ENCODE measurements at regions not wholly inside any gene's neighbourhood (a gene's known extent, or its start where the extent isn't known, plus 50 kb on each side); places are given as distances from the start of the nearest gene placed in this dataset.
"Not testable (repeated sequence)": the region's sequence is repeated elsewhere in the genome, so short reads cannot be mapped to it uniquely, and the experiment has no call there.

- no peak for DNase-seq
Observed at GRCh38 chr10:78443900-78444571, 410.4 kb downstream of the RPS24 start.

- not testable (repeated sequence) for DNase-seq
Observed at GRCh38 chr10:78444741-78445140, 411.1 kb downstream of the RPS24 start.

DNA sequence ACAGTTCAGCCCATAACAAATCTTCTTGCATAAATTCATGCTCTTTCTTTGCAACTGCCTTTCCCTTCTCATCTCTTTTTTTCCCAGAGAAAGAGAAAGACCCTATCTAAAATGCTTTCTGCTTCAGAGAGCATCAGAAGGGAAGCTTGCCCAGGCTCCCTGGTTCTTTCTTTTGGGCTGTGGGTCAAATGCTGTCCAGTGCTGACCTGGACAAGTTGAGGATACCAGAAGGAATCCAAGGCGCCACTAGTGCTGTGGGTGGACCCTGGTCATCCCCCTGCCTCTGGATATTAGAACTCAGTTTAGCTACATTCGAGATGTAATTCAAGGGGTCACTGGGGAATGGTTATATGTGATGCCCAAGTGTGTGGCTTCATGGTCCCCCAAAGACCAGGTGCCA is 411.6 kb downstream of the RPS24 start:
- DNase-seq, result no peak

GRCh38 chr10:78448470-78448869 is 414.8 kb downstream of the RPS24 start:
- no peak for DNase-seq

DNA sequence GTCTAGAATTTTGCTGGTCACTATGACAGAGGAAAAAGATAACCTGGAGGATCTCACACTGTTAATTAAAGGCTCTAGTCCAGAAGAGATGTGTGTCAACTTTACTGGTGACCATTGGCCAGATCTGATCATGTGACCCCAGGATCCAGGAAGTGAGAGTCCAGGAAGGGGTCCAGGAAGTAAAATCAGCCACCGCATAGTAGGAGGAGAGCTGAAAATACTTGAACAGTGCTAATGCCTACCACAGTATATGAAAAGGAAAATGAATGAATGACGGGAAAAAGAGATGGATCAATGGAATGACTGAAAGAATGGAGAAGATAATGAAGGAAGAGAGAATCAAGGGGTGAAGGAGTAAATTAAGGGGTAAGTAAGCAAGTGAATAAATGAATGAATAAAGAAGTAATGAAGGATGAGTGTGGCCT is 415.3 kb downstream of the RPS24 start:
- DNase-seq, result no peak

GRCh38 chr10:78449554-78449953 is 415.9 kb downstream of the RPS24 start:
- no peak for DNase-seq

DNA sequence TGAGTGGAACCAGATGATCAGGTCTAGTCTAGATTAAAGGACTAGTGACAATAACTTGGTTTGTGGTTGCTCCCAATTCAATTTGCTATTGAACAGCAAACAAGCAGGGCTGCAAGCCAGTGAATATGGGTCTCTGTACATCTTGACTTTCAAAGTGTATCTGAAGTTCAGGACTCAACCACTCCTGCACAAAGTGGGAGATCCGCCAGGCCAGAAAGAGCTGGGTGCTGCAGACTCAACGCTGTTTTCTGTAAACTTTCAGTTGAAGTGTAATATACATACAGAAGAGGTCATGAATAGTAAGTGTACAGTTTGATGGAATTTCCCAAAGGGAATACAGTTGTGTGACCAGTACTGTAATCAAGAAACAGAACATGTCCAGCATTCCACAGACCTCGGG is 416.6 kb downstream of the RPS24 start:
- DNase-seq, result no peak

- no peak for DNase-seq
Observed at GRCh38 chr10:78450807-78451485, 417.3 kb downstream of the RPS24 start.

GRCh38 chr10:78451592-78451991 is 417.9 kb downstream of the RPS24 start:
- DNase-seq, result no peak

DNA sequence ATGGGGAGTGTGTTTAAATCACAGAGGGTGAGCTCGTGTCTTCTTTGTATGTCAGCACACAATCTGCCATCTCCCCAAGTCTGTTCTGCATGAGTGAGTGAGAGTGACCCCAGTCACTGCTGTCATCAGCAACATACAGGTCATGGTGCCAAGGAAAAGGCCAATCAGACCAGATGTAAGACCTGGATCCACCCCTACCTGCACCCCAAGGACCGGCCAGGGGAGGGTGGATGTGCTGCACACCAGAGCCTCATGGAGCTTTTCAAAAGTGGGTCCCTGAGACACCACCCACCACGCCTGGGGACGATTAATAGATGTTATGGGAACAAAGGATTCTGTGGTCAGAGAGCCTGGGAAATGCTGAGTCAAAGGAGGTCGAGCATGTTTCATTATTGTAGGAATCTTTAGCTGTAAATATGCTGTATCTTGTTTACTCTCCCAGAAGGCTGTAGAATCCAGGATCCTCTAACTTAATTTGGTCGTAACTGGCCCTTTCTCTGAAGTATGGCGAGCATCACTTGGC is 420.5 kb downstream of the RPS24 start:
- DNase-seq, result no peak

DNA sequence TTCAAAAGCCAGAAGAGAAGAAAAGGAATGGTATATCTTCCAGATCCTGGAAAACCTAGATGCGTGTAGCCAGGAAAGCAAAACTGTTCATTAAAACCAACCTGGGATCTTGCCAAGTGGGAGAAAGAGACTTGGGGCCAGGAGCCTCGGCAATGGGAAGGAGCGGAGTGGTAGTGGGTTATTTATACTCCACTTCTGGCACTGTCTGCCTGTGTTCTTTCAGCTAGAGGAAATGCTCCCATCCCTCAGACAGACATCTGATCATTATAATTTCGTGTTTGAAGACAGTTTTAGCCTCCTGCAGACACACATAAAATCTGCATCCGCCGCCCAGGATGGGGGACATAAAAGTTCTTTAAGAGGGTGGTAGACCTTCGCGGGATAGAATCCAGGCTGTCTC is 421.6 kb downstream of the RPS24 start:
- DNase-seq, result no peak

DNA sequence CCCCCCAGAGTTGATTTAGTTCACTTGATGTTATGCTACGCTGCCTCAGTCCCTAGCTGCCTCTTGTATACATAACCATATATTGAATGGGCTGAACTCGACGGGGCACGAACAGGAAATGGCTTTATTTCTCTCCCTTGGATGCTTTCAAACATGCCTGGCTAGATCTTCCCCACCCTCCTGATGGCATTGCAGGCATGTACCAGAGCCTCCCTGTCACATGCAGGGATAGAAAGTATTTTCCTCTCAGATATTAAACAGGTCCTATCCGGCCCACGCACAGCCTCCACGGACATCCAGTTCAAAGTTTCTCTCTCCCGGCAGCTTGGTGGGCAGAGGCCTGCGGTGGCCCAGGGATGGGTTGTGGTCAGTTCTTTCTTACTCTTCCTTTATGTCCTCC is 422.1 kb downstream of the RPS24 start:
- no peak for DNase-seq

GRCh38 chr10:78456649-78457400 is 423.2 kb downstream of the RPS24 start:
- DNase-seq, result no peak

DNA sequence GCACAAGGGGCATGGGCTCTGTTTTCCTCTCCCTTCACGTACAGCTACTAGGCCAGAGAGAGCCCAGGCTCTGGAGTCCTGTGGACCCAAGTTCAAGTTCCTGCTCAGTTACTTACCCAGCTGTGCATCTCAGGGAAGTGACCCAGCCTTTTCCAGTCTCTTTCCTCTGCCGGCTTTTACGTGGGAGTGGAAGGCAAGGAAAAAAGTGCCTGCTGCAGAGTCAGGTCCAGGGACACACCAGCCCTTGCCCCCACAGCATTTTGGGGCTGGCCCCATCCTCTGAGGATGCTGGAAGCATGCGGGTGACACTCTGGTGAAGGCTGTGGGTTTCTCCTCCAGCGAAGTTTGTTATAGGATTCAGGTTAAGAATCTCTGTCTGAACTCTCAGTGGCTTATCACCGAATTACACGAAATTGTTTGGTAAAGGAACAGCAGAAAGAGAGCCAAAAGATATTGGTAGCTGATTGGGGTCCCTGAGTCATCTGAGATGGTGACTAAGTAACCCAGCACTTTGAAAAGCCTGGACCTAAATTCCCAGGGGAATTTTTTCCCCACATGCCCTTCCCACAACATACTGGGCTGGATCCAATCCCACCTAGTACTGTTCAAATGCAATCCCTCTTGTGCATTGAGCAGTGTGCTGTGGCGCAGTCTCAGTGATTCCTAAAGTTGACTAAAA is 424.3 kb downstream of the RPS24 start:
- no peak for DNase-seq

DNA sequence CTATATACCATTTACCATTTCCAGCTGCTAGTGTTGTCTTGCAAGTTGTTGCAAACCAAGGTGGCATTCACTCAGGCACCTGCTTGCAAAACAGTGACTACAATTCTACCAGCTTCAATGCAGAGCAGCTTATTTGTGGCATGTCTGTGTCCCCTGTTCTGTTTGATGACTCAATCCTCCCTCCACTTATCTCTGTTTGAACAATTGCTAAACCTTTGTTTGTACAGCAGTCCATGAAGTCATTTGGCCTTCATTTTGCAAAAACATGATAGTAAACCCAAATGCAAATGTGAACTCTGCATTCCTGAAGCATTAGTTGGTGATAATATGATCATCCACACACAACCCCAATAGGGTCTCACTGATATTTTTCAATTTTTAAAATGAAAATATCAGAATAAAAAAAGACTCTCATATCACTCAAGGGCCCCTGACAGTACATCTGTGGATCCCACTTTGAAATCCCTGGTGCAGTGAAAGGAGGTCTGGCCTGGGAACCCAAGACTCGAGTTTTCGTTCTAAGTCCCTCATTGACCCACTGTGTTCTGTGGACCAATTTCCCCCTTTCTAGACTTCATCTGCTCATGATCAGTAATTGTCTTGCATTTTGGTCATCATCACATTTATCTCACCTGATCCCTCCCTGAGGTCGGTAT is 425.4 kb downstream of the RPS24 start:
- no peak for DNase-seq

GRCh38 chr10:78459639-78460037 is 426.0 kb downstream of the RPS24 start:
- no peak for DNase-seq

DNA sequence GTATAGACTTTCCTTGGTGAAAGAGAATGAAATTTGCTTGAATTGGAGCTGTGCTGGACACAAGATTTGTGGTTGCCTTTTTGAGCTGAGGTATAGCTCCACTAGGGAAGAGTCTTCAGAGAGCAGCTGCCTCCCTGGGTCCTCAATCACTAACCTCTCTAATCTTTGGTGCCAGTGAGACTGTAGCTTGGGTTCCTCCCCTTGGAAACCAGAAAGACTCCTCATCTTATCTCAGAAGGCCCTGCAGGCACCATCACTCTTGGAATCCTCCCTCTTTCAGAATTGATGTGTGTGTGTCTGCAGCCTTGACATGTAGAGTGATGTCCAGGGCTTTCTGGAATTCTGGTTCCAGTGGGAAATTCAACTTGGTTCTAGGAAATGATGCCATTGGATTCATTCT is 426.5 kb downstream of the RPS24 start:
- no peak for DNase-seq

GRCh38 chr10:78461333-78461732 is 427.7 kb downstream of the RPS24 start:
- no peak for DNase-seq

DNA sequence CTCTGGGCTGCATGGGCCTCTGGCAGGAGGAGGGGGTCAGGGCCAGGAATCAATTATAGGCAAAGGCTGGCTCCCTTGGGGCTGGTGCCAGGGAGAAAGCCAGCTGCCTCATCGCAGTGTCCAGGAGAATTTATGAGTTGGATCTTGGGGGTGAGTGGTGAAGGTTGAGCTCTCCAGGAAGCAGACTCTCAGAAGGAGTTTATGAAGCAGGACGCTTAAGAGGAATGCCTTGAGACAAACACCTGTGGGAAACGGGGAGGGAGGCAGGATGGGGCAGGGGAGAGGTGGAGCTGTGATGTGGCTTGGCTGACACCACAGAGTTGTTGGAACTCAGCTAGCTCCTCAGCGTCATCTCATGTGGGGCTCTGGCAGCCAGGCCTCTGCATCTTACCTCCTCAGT is 428.5 kb downstream of the RPS24 start:
- no peak for DNase-seq

DNA sequence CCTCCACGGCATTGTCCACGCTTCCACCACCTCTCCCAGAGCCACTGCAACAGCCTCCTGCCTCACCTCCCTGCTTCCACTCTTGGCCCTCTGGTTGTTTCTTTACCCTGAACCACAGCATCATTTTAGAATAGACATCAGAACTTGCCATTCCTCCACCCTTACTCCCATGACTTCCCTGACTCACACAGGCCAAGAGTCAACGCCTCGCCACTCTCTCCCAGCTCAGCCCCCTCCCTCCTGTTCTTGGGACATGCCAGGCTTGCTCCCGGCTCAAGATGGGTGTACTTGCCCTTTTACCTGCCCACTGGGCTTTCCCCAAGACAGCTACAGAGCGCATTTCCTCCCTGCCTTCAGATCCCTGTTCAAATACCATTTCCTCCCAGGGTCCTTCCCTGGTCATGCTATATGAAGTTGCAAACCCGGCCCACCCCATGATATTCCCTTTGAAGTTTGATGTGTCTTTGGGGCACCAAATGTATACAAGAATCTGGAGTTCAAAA is 429.1 kb downstream of the RPS24 start:
- DNase-seq, result no peak

GRCh38 chr10:78464118-78464855 is 430.6 kb downstream of the RPS24 start:
- DNase-seq, result no peak

GRCh38 chr10:78464856-78465267 is 431.2 kb downstream of the RPS24 start:
- DNase-seq, result no peak

Measured in activated T-cell treated with anti-CD3 and anti-CD28 coated beads, Interleukin-2, amount 50 U/mL, for 1 hour (primary cell).